GM21381 (cell line): ENCODE measurements at regions not wholly inside any gene's neighbourhood (a gene's known extent, or its start where the extent isn't known, plus 50 kb on each side); places are given as distances from the start of the nearest gene placed in this dataset.
"Not testable (repeated sequence)": the region's sequence is repeated elsewhere in the genome, so short reads cannot be mapped to it uniquely, and the experiment has no call there.

ENCODE experiments used
- ATAC-seq: cut with Tn5 transposase; IDR thresholded peaks from one replicate; pipeline ENCODE4 v1.9.1; 2021; ENCODE audit warnings: mild to moderate bottlenecking, moderate library complexity; ENCODE audit not compliant: unreplicated experiment

GRCh38 chr1:25171013-25171412 is 61.3 kb downstream of the SYF2 start:
- not testable (repeated sequence) for ATAC-seq

- ATAC-seq: no peak
Observed at GRCh38 chr1:25170439-25170838, 61.9 kb downstream of the SYF2 start.

GRCh38 chr1:25169610-25170009 is 62.7 kb downstream of the SYF2 start:
- ATAC-seq: no peak

GRCh38 chr1:25169168-25169567 is 63.1 kb downstream of the SYF2 start:
- no peak for ATAC-seq

- no peak for ATAC-seq
Observed at GRCh38 chr1:25168193-25169071, 63.9 kb downstream of the SYF2 start.

GRCh38 chr1:25167269-25168192 is 64.8 kb downstream of the SYF2 start:
- no peak for ATAC-seq

- ATAC-seq: no peak
Observed at GRCh38 chr1:25166847-25167246, 65.5 kb downstream of the SYF2 start.

- ATAC-seq: no peak
Observed at GRCh38 chr1:25163986-25164385, 68.3 kb downstream of the SYF2 start.

GRCh38 chr1:25161981-25162380 is 70.3 kb downstream of the SYF2 start:
- ATAC-seq: no peak

- no peak for ATAC-seq
Observed at GRCh38 chr1:25157846-25158245, 74.5 kb downstream of the SYF2 start.

GRCh38 chr1:25150985-25151495 is 81.3 kb downstream of the SYF2 start:
- ATAC-seq: no peak

GRCh38 chr1:25148673-25149300 is 83.5 kb downstream of the SYF2 start:
- no peak for ATAC-seq

GRCh38 chr1:25146451-25146855 is 85.8 kb downstream of the SYF2 start:
- no peak for ATAC-seq

- ATAC-seq: no peak
Observed at GRCh38 chr1:25145775-25146393, 86.4 kb downstream of the SYF2 start.

GRCh38 chr1:25140073-25140797 is 92.1 kb downstream of the SYF2 start:
- peak; percentile 77 for ATAC-seq

GRCh38 chr1:25137521-25138395 is 94.5 kb downstream of the SYF2 start:
- no peak for ATAC-seq

- ATAC-seq: no peak
Observed at GRCh38 chr1:25137106-25137505, 95.2 kb downstream of the SYF2 start.

- ATAC-seq: no peak
Observed at GRCh38 chr1:25135909-25136308, 96.4 kb downstream of the SYF2 start.
